HCT116 (cell line): ENCODE measurements at regions not wholly inside any gene's neighbourhood (a gene's known extent, or its start where the extent isn't known, plus 50 kb on each side); places are given as distances from the start of the nearest gene placed in this dataset.

Source experiments
- ATAC-seq: fragments of 200-7000 bp; cut with Tn5 transposase; 2 replicates; pipeline ENCODE4 v1.9.1; 2020; ENCODE audit warnings: mild to moderate bottlenecking, moderate library complexity
- BruUV-seq: library from RNA; stranded (reverse); fragments of 400-500 nt; replicated peaks from 2 replicates; lab custom pipeline; 2021; lab: Mats Ljungman, UMichigan
- CTCF ChIA-PET: fragments of 300-600 bp; sonication (Branson Sonifier 250); formaldehyde crosslinking; loops from one replicate; lab custom pipeline; 2021; ENCODE audit warnings: antibody characterized with exemption; lab: Charles Lee
- POLR2A ChIA-PET: fragments of 300-600, 350-600 bp; sonication (Branson Sonifier 250); formaldehyde crosslinking; loops from one replicate; lab custom pipeline; 2021; ENCODE audit warnings: antibody characterized with exemption; lab: Charles Lee
- RAD21 ChIA-PET, 2 experiments: fragments of 300-600 bp; sonication (Branson Sonifier 250); formaldehyde crosslinking; loops; one replicate each; lab custom pipeline; 2023; ENCODE audit warnings: low total read pairs in 2 of 2; ENCODE audit not compliant: uncharacterized antibody in 2 of 2, unreplicated experiment in 2 of 2, low non-redundant PET in 1 of 2; lab: Charles Lee
- DNase-seq: peaks from one replicate; pipeline ENCODE4 v3.0.0-alpha.2; 2010; ENCODE audit warnings: low read depth, low spot score
- H2AFZ ChIP-seq: fragments of 200-600 bp; shearing (Covaris generic), sonication (generic); 2 replicates; pipeline ENCODE4 v1.6.1; 2017; ENCODE audit warnings: low read depth, mixed run types, mixed read lengths, antibody characterized with exemption, low read length; ENCODE audit not compliant: poor library complexity, severe bottlenecking
- H3K27ac ChIP-seq: 2 replicates; pipeline ENCODE4 v1.5.1; 2012; ENCODE audit warnings: low read depth, low read length
- H3K27me3 ChIP-seq: fragments of 200-600 bp; sonication (generic); 2 replicates; pipeline ENCODE4 v1.6.1; 2016; ENCODE audit warnings: mixed run types, low read length, mixed read lengths; ENCODE audit not compliant: insufficient read depth
- H3K36me3 ChIP-seq, 2 experiments: fragments of 200-500 bp in 1 of 2; fragments of 200-600 bp in 1 of 2; sonication (Bioruptor generic) in 1 of 2; sonication (generic) in 1 of 2; 2 replicates each; pipeline versions ENCODE4 v1.5.1 to v1.6.1; 2014 to 2016; ENCODE audit warnings: low read length in 2 of 2, inconsistent platforms in 1 of 2, mixed read lengths in 1 of 2, mixed run types in 1 of 2; ENCODE audit not compliant: insufficient read depth in 2 of 2, control insufficient read depth in 1 of 2
- H3K4me1 ChIP-seq, 2 experiments: fragments of 200-600 bp in 1 of 2; sonication (generic) in 1 of 2; 2 replicates each; pipeline versions ENCODE4 v1.5.1 to v1.6.1; 2012 to 2017; ENCODE audit warnings: low read length in 2 of 2, inconsistent platforms in 1 of 2, mild to moderate bottlenecking in 1 of 2, mixed read lengths in 1 of 2, mixed run types in 1 of 2, moderate library complexity in 1 of 2; ENCODE audit not compliant: insufficient read depth in 2 of 2, control insufficient read depth in 1 of 2
- H3K4me2 ChIP-seq: fragments of 200-600 bp; sonication (generic); 2 replicates; pipeline ENCODE4 v1.6.1; 2017; ENCODE audit warnings: mixed run types, low read length, mixed read lengths
- H3K4me3 ChIP-seq, 2 experiments: fragments of 200-600 bp in 1 of 2; sonication (generic) in 1 of 2; replicated peaks in 1 of 2; 2 replicates each; pipeline ENCODE4 v1.5.1; 2011 to 2016; ENCODE audit warnings: low read length in 2 of 2, control low read depth in 1 of 2, low read depth in 1 of 2, mild to moderate bottlenecking in 1 of 2, mixed read lengths in 1 of 2, mixed run types in 1 of 2
- H3K79me2 ChIP-seq: fragments of 200-600 bp; sonication (generic); 2 replicates; pipeline ENCODE4 v1.6.1; 2017; ENCODE audit warnings: mild to moderate bottlenecking, mixed run types, low read length, moderate library complexity, mixed read lengths; ENCODE audit not compliant: insufficient read depth
- H3K9ac ChIP-seq: fragments of 200-600 bp; sonication (generic); 2 replicates; pipeline ENCODE4 v1.6.1; 2016; ENCODE audit warnings: low read length, mixed read lengths
- H3K9me2 ChIP-seq: fragments of 200-600 bp; sonication (generic), shearing (Covaris generic); 2 replicates; pipeline ENCODE4 v1.6.1; 2017; ENCODE audit warnings: mixed run types, mild to moderate bottlenecking, moderate library complexity; ENCODE audit not compliant: insufficient read depth
- H3K9me3 ChIP-seq, 2 experiments: fragments of 200-500 bp in 1 of 2; fragments of 200-600 bp in 1 of 2; sonication (Bioruptor generic) in 1 of 2; sonication (generic) in 1 of 2; 2 replicates each; pipeline ENCODE4 v1.6.1; 2014 to 2017; ENCODE audit warnings: low read length in 2 of 2, mixed read lengths in 2 of 2, inconsistent platforms in 1 of 2, low read depth in 1 of 2, mild to moderate bottlenecking in 1 of 2, mixed run types in 1 of 2, moderate library complexity in 1 of 2; ENCODE audit not compliant: control insufficient read depth in 1 of 2, insufficient read depth in 1 of 2
- H4K20me1 ChIP-seq: fragments of 200-600 bp; sonication (generic), shearing (Covaris generic); 2 replicates; pipeline ENCODE4 v1.6.1; 2017; ENCODE audit warnings: mixed run types, mild to moderate bottlenecking, moderate library complexity; ENCODE audit not compliant: insufficient read depth
- ATF3 ChIP-seq: IDR thresholded peaks from 2 replicates; pipeline ENCODE4 v1.6.1; 2012
- CBX3 ChIP-seq: IDR thresholded peaks from 2 replicates; pipeline ENCODE4 v1.6.1; 2012; ENCODE audit warnings: low read depth
- CTCF ChIP-seq, 3 experiments: fragments of 200-600 bp in 1 of 3; sonication (generic) in 1 of 3; IDR thresholded peaks in 2 of 3; conservative IDR thresholded peaks in 1 of 3; 2 replicates each; pipeline ENCODE4 v1.5.1; 2012 to 2017; ENCODE audit warnings: low read depth in 2 of 3, low read length in 2 of 3, antibody characterized with exemption in 1 of 3, borderline replicate concordance in 1 of 3, control low read depth in 1 of 3, mild to moderate bottlenecking in 1 of 3, mixed read lengths in 1 of 3, mixed run types in 1 of 3, moderate library complexity in 1 of 3; ENCODE audit not compliant: insufficient read depth in 1 of 3
- EGR1 ChIP-seq: IDR thresholded peaks from 2 replicates; pipeline ENCODE4 v1.6.1; 2012; ENCODE audit warnings: low read depth
- ELF1 ChIP-seq: IDR thresholded peaks from 2 replicates; pipeline ENCODE4 v1.6.1; 2012; ENCODE audit warnings: low read depth, borderline replicate concordance
- EZH2 ChIP-seq: fragments of 200-600 bp; sonication (generic); IDR thresholded peaks from 2 replicates; pipeline ENCODE4 v1.6.1; 2017; ENCODE audit warnings: antibody characterized with exemption, mixed run types
- EZH2phosphoT487 ChIP-seq: fragments of 200-600 bp; IDR thresholded peaks from 2 replicates; pipeline ENCODE4 v1.6.1; 2018; ENCODE audit warnings: antibody characterized with exemption, borderline replicate concordance
- FOSL1 ChIP-seq: IDR thresholded peaks from 2 replicates; pipeline ENCODE4 v1.6.1; 2012; ENCODE audit warnings: low read depth
- JUND ChIP-seq: IDR thresholded peaks from 2 replicates; pipeline ENCODE4 v1.6.1; 2012
- POLR2A ChIP-seq: IDR thresholded peaks from 2 replicates; pipeline ENCODE4 v1.7.0; 2011; ENCODE audit warnings: borderline replicate concordance; ENCODE audit not compliant: insufficient read depth, insufficient read length; ENCODE audit errors: extremely low read depth
- RAD21 ChIP-seq: IDR thresholded peaks from 2 replicates; pipeline ENCODE4 v1.6.1; 2012; ENCODE audit warnings: low read depth, mild to moderate bottlenecking
- REST ChIP-seq: IDR thresholded peaks from 2 replicates; pipeline ENCODE4 v1.6.1; 2012; ENCODE audit warnings: low read depth
- SIN3A ChIP-seq: IDR thresholded peaks from 2 replicates; pipeline ENCODE4 v1.6.1; 2012; ENCODE audit warnings: low read depth
- SRF ChIP-seq: IDR thresholded peaks from 2 replicates; pipeline ENCODE4 v1.6.1; 2012; ENCODE audit warnings: low read depth
- YY1 ChIP-seq: IDR thresholded peaks from 2 replicates; pipeline ENCODE4 v1.6.1; 2011; ENCODE audit warnings: low read length, low read depth, moderate library complexity, mild to moderate bottlenecking; ENCODE audit not compliant: insufficient replicate concordance; ENCODE audit errors: extremely low read depth
- ZFX ChIP-seq: fragments of 450-650 bp; IDR thresholded peaks from 2 replicates; pipeline ENCODE4 v1.6.1; 2017
- ZNF274 ChIP-seq: fragments of 200-500 bp; sonication (Bioruptor generic); IDR thresholded peaks from 2 replicates; pipeline ENCODE4 v1.6.1; 2014; ENCODE audit warnings: mild to moderate bottlenecking, low read depth, low read length, inconsistent platforms
- intact Hi-C: fragments of 100-400 bp; cut with micrococcal nuclease; formaldehyde crosslinking; loops from 2 replicates; pipeline ENCODE4 v1.10.0; 2022

GRCh38 chr1:208722592-208722991, 478.4 kb upstream of the PLXNA2 start:
- DNase-seq (no peak), ATAC-seq (no peak)
- POLR2A ChIA-PET = no interaction called here
- CTCF ChIA-PET = no interaction called here
- intact Hi-C loops = no loop called here
- no peak overlapping the region for H3K4me2 ChIP-seq
- H3K27me3 ChIP-seq = no peaks in the 10 kb centered on the region
- RAD21 ChIA-PET = no interaction called here
- no peak overlapping the region for H3K4me3 ChIP-seq
- no peaks in the 10 kb centered on the region for H3K9me2 ChIP-seq
- no peaks in the 10 kb centered on the region for H4K20me1 ChIP-seq
- peaks cover 0 to 5% of the 10 kb centered on the region in 2 experiments; a peak in 1 of 4 replicates for H3K9me3 ChIP-seq
- no peaks in the 10 kb centered on the region for H3K79me2 ChIP-seq
- TF ChIP-seq CBX3 = no peak
- TF ChIP-seq POLR2A = no peak
- no peak for TF ChIP-seq EZH2
- TF ChIP-seq ATF3 = no peak
- no peak for TF ChIP-seq SRF
- no TSS peak for BruUV-seq
- no peaks in the 10 kb centered on the region for H3K36me3 ChIP-seq
- no peak overlapping the region for H3K27ac ChIP-seq
- no peaks in the 10 kb centered on the region for H3K4me1 ChIP-seq
- no peak overlapping the region for H3K9ac ChIP-seq
- H2AFZ ChIP-seq = no peak overlapping the region

- H3K4me2 ChIP-seq = no peak overlapping the region
- H3K4me1 ChIP-seq = no peaks in the 10 kb centered on the region
- ChIA-PET RAD21 (no interaction called here), CTCF (no interaction called here), POLR2A (no interaction called here)
- H2AFZ ChIP-seq = no peak overlapping the region
- H3K4me3 ChIP-seq = no peak overlapping the region
- ATAC-seq (no peak), DNase-seq (no peak)
- no peaks in the 10 kb centered on the region for H4K20me1 ChIP-seq
- BruUV-seq = no TSS peak
- no peak overlapping the region for H3K27ac ChIP-seq
- intact Hi-C loops = no loop called here
- H3K27me3 ChIP-seq = no peaks in the 10 kb centered on the region
- H3K36me3 ChIP-seq = no peaks in the 10 kb centered on the region
- H3K9ac ChIP-seq = no peak overlapping the region
- peaks cover 0 to 5% of the 10 kb centered on the region in 2 experiments; a peak in 1 of 4 replicates for H3K9me3 ChIP-seq
- H3K79me2 ChIP-seq = no peaks in the 10 kb centered on the region
- no peaks in the 10 kb centered on the region for H3K9me2 ChIP-seq
- TF ChIP-seq FOSL1 = no peak
- no peak for TF ChIP-seq RAD21
- no peak for TF ChIP-seq YY1
- no peak for TF ChIP-seq CTCF (IDR thresholded peaks at IDR 0.05 in 2 of 3, conservative IDR thresholded peaks at IDR 0.05 in 1 of 3; ENCODE audit: borderline replicate concordance in 1 of 3, insufficient read depth in 1 of 3, low read depth in 2 of 3, low read length in 2 of 3)
- no peak for TF ChIP-seq ATF3
- TF ChIP-seq ELF1 = no peak
- TF ChIP-seq SIN3A = no peak
- TF ChIP-seq EZH2 = no peak
- TF ChIP-seq JUND = no peak
- no peak for TF ChIP-seq REST
- TF ChIP-seq POLR2A = no peak
- no peak for TF ChIP-seq ZFX
- no peak for TF ChIP-seq EGR1
- no peak for TF ChIP-seq ZNF274
- no peak for TF ChIP-seq EZH2phosphoT487
Measured at GRCh38 chr1:208724079-208724478, 479.9 kb upstream of the PLXNA2 start.
